ENCODE measurements at regions not wholly inside any gene's neighbourhood (a gene's known extent, or its start where the extent isn't known, plus 50 kb on each side); places are given as distances from the start of the nearest gene placed in this dataset.
"Not testable (repeated sequence)": the region's sequence is repeated elsewhere in the genome, so short reads cannot be mapped to it uniquely, and the experiment has no call there.

DNA sequence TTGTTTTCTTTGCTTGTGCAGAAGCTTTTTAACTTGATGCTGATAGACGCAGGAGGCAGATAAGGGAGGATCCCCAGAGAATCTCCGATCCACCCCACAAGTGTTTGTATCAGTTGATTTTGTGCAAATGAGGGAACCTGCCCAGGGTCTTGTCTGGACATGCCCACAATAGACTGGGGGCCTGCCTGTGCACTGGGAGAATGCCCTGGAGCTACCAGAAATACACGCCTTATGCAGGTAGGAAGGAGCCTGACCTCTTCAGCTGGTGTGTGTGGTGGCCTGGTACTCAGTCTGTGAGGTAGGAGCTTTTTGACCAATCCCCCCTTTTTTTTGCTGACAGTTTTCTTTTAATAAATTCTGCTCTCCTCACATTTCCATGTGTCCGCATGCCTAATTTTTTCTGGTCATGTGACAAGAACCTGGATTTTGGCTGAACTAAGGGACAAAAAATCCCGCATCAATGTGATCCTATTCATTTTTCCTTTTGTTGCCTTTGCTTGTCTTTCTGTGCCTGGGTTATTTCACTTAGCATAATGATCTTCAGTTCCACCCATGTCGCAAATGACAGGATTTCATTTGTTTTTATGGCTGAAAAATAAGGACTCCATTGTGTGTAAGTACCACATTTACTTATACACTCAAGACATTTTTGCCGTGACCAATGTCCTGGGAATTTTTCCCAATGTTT is 430.6 kb upstream of the NRG3 start:
- DNase-seq (ENCODE audit: low spot score): no peak

DNA sequence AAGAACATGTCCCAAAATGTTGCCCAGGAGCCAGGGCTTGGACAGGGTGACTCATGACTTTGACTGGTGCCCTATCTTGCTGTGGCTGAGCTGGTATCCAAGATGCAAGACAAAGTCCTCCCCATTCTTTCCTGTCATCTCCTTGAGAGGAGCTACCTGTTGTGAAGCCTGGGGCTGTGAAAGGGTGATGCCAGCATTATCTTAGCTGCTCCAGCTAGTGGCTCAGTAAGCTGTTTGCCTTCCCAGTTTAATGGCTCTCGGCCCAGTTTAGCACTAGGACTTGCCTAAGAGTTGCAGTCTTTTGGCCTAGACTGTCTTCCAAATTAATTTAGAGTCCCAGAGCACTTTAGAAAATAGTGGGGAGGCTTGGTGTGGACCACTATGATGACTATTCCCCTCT is 424.3 kb upstream of the NRG3 start:
- DNase-seq (ENCODE audit: low spot score): no peak

DNA sequence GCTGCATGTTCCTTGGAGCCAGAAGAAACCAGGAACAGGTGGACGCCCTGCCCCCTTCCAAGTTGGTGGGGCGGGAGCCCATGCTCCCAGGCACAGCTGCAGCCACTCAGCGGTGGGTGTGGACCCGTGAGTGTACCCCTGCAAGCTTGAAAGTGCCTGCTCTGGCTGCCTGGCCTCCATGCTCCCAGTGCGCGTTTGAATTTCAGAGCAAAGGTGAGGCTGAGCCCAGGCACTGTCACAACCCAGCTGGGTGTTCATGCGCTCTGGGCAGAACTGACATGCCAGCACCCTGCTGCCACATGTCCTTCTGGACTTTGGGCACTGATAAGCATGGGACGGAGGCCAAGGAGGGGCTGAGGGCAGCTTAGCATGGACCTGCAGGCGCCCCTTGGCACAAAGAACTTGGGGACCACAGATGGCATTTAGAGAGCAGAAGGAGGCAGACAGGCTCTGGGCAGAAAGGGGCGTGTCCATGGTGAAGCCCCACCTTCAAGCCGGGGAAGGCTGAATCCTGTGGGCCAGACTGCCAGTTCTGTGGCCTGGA is 402.0 kb upstream of the NRG3 start:
- DNase-seq (ENCODE audit: low spot score): no peak

DNA sequence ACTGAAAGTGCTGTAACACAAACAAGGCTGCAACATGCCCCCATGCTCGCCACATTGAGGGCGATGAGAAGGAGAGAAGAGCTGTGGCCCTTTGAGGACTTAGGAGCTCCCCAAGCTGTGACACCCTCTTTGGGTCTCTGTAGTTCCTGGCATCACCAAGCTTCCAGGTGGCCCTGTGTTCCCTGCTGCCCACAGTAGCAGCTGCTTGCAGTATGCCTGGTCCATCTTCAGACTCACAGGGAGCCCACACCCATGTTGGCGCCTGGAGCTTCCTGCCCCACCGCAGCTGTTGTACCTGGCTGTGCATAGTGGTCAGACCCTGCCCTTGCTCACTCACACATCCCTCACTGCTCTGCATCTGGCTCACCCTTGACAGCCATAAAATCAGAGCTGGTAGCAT is 401.2 kb upstream of the NRG3 start:
- DNase-seq (ENCODE audit: low spot score): no peak

DNA sequence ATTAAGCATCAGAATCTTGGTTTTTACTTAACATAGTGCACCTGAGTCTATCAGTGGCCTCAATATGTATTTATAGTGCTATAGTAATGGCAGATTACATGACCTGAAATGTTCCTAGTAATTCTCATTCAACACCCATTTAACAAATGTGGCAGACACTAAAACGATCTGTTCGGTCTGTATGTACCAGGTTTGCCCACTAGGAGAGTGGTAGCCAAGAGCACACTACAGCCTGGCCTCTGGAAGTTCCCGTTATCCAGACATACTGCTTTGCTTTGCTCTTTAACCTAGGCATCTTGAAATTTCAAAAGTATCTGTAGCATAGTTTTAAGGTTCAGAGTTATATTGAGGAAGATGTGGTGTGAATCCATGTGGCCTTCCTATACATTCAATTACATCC is 395.7 kb upstream of the NRG3 start:
- no peak for DNase-seq (ENCODE audit: low spot score)

DNA sequence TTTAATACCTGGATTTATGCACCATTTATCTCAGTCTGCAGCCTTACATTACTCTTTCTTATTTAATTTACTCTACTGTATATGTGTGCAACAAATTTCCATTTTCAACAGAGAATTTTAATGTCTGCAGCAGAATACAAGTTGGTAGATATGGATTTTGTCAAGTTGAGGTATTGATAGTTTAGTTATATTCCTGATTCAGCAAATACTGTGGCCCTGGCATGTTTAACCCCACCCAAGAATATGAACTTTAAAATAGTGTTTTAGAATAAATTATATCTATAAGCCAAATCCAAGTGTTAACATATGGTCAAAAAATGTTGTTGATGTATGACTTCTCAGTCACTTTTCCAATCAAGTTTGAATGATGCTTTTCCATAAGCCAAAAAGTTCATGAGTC is 378.4 kb upstream of the NRG3 start:
- no peak for DNase-seq (ENCODE audit: low spot score)

DNA sequence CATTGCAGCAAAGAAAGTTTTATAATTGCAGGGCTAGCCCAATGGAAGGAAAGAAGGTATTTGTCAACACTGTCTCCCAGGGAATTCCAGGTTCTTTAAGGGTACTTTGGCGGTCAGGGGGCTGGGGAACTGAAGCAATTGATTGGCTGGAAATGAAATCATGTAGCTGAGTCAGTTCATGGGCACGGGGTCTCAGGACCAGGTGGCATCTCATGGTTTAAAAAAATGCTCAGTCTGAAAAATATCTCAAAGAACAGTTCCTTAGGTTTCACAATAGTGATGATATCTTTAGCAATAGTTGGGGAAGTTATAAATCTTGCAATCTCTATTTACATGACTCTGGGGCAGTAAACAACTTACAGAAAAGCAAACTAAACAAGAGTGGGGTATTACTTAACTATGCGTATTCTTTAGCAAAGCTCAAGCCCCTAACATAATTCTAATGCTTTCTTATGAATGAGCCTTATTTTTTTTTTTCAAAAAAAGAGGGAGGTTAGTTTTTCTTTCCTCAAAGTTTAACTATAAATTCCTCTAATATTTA is 376.9 kb upstream of the NRG3 start:
- DNase-seq (ENCODE audit: low spot score): no peak

DNA sequence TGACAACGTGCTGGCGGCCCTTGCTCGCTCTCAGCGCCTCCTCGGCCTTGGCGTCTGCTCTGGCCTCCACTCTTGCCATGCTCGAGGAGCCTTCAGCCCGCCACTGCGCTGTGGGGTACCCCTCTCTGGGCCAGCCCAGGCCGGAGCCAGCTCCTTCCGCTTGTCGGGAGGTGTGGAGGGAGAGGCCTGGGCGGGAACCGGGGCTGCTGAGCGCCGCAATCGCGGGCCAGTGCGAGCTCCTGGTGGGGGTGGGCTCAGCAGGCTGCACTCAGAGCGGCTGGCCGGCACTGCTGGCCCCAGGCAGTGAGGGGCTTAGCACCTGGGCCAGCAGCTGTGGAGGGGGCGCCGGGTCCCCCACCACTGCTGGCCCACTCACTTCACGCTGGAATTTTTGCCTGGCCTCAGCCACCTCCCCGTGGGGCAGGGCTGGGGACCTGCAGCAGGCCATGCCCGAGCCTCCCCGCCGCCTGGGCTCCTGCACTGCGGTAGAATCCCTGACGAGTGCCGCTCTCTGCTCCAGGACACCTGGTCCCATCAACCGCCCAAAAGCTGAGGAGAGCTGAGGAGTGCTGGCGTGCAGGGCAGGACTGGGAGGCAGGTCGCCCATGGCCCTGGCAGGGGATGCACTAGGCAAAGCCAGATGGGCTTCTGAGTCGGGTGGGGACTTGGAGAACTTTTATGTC is 372.2 kb upstream of the NRG3 start:
- no peak for DNase-seq (ENCODE audit: low spot score)

DNA sequence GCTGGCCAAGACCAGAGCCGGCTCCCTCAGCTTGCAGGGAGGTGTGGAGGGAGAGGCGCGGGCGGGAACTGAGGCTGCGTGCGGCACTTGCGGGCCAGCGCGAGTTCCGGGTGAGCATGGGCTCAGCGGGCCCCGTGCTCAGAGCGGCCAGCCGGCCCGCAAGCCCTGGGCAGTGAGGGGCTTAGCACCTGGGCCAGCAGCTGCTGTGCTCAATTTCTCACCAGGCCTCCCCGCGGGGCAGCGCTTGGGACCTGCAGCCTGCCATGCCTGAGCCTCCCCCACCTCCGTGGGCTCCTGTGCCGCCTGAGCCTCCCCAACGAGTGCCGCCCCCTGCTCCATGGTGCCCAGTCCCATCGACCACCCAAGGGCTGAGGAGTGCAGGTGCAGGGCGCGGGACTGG is 369.2 kb upstream of the NRG3 start:
- not testable (repeated sequence) for DNase-seq (ENCODE audit: low spot score)

DNA sequence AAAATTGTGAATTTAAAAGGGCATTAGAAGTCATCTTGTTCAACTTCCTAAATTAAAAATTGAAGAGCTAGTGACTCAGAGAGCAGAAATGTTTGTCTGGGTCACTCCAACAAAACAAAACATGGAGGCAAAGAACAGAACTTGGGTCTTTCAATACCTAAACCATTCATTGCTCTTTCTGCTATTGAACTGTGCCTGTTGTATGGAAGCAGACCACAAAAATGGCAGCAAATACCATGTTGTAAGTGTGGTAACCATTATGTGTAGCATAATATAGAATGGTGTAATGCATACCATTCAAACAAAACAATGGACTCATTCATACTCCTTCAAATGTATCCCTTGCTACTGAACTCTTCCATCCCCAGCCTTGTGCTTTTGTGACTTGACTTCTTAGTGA is 360.2 kb upstream of the NRG3 start:
- no peak for DNase-seq (ENCODE audit: low spot score)

DNA sequence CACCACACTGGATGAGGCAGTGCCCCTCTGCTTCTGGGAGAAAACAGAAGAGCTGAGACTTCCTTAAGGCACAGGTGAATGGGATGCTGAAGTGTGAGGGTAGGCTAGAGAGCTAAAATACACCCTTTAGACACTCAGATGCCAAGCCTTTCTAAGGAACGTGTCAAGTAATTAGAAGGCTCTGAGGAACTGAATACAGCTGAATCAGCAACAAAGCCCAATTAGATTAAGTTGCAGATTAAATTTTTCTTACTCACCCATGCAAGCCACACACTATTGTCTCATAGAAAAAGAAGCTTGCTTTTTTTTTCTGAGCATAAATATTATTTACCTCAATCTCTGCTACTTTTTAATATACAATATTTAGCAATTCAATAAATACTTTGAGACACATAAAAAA is 354.3 kb upstream of the NRG3 start:
- DNase-seq (ENCODE audit: low spot score): no peak

DNA sequence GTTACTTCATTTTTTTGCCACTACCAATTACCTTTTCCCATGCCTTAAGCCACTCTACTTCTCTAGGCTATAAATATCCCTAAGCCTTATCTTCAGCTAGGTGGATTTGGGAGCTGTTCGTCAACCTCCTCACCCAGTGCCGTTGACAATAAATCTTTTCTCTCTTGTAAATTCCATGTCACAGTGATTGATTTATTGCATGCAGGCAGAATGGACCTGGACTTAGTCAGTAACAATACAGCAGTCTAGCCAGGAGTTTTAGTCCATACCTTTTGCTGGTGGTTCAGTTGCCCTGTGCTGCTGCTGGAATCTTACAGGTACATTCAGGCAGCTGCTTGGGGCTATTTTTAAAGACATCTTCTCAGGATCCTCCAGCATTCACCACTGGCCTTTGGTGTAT is 350.5 kb upstream of the NRG3 start:
- no peak for DNase-seq (ENCODE audit: low spot score)

DNA sequence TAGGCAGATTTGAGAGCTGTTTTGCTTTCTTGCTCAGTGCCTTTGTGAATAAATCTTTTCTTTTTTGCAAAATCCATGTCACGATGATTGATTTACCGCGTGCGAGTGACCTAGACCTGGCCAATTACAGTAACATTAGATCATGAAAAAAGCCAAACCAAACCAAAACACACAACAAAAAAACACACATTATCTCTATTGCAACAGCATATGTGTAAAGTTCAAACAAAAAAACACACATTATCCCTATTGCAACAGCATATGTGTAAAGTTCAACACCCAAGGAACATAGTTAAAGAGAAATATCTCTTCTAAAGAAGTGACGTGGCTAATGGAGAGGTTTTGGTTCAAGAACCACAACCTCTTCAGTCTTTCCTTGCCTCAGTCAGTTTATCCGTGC is 342.6 kb upstream of the NRG3 start:
- no peak for DNase-seq (ENCODE audit: low spot score)

DNA sequence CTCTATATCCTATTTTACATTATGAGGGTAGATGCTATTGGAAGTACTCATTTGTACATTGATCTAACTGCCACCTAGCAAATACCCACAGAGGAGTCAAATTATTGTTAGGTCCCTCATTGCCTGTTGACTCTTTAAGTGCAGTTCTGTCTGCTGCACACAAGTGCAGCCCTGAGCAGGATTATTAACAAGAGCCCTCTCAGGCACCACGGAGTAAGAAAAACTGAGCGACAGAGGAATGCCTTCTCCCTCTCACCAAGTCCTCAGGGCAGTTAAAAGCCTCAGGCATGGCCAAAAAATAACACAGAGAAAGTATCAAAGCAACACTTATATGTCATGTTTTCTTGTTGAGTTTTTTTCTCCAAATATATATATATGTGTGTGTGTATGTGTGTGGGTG is 340.0 kb upstream of the NRG3 start:
- DNase-seq (ENCODE audit: low spot score): no peak

DNA sequence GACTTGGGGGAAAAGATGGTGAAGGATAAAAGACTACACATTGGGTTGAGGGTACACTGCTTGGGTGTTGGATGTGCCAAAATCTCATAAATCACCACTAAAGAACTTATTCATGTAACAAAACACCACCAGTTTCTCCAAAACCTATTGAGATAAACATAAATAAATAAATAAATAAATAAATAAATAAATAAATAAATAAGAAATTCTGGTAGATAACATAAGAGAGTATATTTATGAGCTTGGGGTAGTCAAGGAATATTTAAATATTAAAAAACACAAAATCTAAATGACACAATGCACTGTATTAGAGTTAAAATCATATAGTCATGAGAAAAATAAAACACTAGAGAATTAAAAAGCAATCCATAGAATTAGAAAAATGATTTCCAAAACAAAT is 333.5 kb upstream of the NRG3 start:
- no peak for DNase-seq (ENCODE audit: low spot score)

DNA sequence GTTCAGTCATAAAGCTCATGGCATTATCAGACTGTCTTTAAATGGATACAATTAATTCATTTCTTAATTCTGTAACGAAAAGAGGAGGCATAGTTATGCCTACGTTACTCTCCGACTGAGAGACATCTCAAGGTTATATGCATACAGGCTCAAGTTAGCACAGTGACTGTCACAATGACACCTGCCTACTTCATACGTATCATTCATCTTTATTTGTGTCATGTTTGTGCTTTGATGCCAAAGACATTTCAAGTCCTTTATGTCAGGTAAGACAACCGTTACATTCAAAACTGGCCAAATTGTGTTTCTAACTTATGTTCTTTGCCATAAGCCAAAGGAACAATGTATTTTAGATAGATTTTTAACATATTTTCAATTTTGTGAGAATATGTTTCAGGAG is 328.8 kb upstream of the NRG3 start:
- no peak for DNase-seq (ENCODE audit: low spot score)

DNA sequence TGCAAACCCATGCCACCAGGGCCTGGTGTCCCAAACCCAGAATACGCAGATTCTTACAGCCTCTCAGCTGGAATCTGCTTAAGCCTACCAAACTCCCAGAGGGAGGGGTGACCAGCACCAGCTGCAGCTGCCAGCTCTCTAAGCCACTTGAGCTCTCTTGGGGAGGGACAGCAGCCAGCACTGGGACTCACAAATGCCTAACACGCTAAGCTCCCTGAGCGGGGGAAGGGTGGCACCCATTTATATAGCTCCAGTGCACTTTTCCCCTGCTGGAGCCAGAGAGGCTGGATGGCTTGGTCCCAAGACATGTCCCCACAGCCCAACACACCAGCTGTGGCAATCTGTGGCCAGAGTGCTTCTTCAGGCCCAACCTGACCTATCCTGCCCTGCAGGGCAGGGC is 326.8 kb upstream of the NRG3 start:
- no peak for DNase-seq (ENCODE audit: low spot score)

DNA sequence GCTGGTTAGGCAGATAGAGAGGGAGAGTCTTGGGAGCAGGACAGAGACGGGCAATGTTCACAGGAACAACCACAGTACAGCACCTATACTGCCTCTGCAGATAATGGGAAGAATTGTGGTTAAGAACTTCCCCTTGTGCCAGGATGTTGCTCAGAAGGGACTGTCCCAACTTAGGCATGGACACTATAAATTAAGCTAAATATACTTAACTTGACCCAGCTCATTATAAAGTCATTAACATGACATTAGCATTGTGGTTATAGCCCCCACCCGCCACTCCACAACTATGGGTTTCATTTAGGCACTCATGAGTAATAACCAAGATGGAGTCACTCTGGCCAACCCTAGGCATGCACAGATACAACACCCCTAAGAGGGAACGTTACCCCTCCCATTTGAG is 310.9 kb upstream of the NRG3 start:
- DNase-seq (ENCODE audit: low spot score): no peak

DNA sequence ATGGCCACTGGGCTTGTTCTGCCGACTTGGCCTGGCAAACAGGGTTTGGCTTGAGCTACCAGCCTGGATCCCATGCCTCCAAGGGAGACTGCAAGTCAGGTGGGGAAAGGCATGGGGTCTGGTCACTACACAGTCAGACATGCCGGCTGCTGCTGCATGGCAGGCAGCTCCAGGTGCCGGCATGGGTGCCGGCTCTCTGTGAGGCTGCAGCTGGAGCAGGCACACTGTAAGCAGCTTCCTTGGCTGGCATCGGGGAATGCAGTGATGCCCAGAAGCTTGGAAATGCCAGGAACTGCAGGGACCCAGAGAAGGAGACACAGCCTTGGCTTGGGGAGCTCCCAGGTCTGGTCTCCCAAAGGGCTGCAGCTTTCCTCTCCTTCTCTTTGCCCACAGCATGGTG is 305.5 kb upstream of the NRG3 start:
- no peak for DNase-seq (ENCODE audit: low spot score)

DNA sequence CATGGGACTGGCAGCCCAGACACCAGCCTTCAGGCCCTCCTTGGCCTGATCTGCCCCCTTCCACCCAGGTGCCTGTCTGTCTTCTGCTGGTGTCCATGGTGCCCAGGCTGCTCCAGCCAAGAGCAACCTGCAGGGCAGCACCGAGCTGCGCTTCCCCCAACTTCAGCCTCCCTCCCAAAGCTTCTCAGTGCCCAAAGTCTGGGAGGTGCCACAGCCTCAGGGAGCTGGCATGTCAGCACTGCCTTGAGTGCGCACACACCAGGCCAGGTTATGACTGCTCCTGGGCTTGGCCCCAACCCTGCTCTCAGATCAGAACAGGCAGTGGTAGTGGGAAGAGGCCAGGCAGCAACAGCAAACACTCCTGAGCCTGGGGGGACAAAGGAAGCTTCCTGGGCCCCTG is 304.6 kb upstream of the NRG3 start:
- no peak for DNase-seq (ENCODE audit: low spot score)

DNA sequence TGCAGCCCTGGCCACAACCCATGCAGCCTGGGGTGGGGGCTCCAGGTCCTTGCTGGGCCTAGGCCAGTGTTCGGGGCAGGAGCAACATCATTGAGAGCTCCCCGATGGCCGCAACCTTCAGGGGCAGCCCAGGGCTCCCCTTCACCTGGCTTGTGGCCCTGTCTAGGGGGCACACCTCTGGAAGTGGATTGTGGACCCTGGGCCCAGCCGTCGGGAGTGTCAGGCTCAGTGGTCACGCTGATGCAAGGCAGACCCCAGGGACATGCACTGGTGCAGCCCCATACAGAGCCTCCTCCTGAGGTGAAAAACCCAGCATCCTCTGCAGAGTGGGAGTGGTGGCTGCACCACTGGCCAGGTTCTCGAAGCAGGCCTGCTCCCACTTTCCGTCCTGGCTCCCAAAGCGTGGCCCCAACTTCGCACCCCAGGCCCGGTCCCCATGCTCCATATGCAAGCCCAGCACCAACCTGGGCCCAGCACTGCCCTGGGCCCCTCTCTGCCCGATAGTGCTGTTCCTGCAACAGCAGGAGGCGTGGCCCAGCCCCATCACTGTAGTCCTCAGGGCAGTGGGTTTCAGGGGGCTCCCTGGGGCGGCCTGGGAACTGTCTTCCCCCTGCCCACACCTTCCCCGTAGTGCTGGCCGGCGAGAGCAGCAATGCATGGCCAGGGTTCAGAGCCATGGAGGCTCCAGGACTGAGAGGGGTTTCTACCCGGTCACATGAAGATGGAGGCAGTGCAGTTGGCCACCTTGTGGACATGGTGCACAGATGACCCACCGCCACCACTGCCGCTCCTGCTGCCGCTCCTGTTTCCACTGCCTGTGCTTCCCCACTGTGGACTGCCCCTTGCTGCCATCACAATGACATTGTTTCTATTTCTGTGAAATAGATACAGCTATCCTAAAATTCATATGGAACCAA is 303.9 kb upstream of the NRG3 start:
- no peak for DNase-seq (ENCODE audit: low spot score)

DNA sequence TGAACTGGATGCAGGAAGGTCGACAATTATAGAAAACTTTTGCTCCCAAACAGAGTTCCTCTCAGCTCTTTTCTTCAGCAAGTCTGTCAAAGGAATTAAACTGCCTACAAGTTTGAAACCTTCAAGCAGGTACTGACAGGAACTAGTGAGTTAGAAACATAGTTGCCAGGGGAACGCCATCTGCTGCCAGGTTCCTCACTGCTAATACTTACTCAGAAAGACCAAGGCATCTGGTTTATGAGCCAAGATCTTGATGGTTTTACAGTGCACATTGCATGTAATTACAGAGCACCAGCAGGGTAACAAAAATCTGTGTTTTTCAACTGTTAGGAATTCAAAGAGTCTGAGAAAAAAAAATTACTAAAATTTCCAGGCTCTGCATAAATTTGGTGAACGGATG is 300.0 kb upstream of the NRG3 start:
- DNase-seq (ENCODE audit: low spot score): no peak

DNA sequence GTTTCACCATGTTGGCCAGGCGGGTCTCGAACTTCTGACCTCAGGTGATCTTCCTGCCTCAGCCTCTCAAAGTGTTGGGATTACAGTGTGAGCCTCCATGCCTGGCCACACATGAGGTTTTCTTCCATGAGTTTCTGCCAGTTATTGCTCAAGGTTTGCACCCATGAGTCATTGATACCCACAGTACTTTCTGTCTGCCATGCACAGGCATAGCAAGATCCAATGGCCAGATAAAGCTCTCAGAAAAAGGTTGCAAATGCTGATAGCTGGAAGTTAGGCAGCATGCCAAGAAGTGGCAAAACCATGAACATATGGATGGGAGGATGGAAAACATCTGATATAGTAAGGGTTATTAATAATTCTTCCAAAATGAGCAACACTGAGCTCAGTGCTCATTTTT is 298.7 kb upstream of the NRG3 start:
- DNase-seq (ENCODE audit: low spot score): no peak
